Right atrium auricular region (tissue), 2 donors: ENCODE measurements at regions not wholly inside any gene's neighbourhood (a gene's known extent, or its start where the extent isn't known, plus 50 kb on each side); places are given as distances from the start of the nearest gene placed in this dataset.

Experiments
- DNase-seq: peaks from one replicate; pipeline ENCODE4 v3.0.0-alpha.2; 2019; ENCODE audit warnings: low spot score
- H3K27ac ChIP-seq, 2 donors: fragments of 200-600 bp; sonication (generic); 1 replicate in 1 of 2; 2 replicates in 1 of 2; pipeline ENCODE4 v1.5.1; 2016 to 2019
- H3K27me3 ChIP-seq, 2 donors: fragments of 200-600 bp; sonication (generic); one replicate each; pipeline versions ENCODE4 v1.5.1 to v1.6.0; 2017 to 2019
- H3K36me3 ChIP-seq: fragments of 200-600 bp; sonication (generic); one replicate; pipeline ENCODE4 v1.5.1; 2016
- H3K4me1 ChIP-seq, 2 donors: fragments of 200-600 bp; sonication (generic); one replicate each; pipeline versions ENCODE4 v1.5.1 to v1.6.0; 2017 to 2019
- H3K4me3 ChIP-seq, 2 donors: fragments of 200-600 bp; sonication (generic); 1 replicate in 1 of 2; 2 replicates in 1 of 2; pipeline ENCODE4 v1.5.1; 2017 to 2019; ENCODE audit warnings: mild to moderate bottlenecking in 1 of 2, moderate library complexity in 1 of 2
- H3K9me3 ChIP-seq, 2 donors: fragments of 200-600 bp; sonication (generic); one replicate each; pipeline ENCODE4 v1.5.1; 2019
- CTCF ChIP-seq, 2 donors: fragments of 200-600 bp; sonication (generic); IDR thresholded peaks; one replicate each; pipeline ENCODE4 v1.5.1; 2019; ENCODE audit warnings: antibody characterized with exemption in 2 of 2

- Histone ChIP-seq H3K27ac (peak overlapping the region in 1 of 2 donors; percentile 18), H3K9me3 (no peaks in the 10 kb centered on the region), H3K4me3 (no peak overlapping the region), H3K4me1 (peaks cover 0 to 58% of the 10 kb centered on the region in 2 donors), H3K36me3 (peaks cover 20% of the 10 kb centered on the region), H3K27me3 (no peaks in the 10 kb centered on the region)
- no peak for TF ChIP-seq CTCF (IDR thresholded peaks at IDR 0.05)
- DNase-seq: no peak
These were observed 227.2 kb upstream of the KLF14 start for GRCh38 chr7:130961128-130961601.

- Histone ChIP-seq H3K4me1 (peaks cover 0 to 48% of the 10 kb centered on the region in 2 donors), H3K4me3 (no peak overlapping the region), H3K9me3 (no peaks in the 10 kb centered on the region), H3K27me3 (no peaks in the 10 kb centered on the region), H3K36me3 (peaks cover 29% of the 10 kb centered on the region), H3K27ac (peak overlapping the region in 1 of 2 donors; percentile 18)
- no peak for DNase-seq
- no peak for TF ChIP-seq CTCF (IDR thresholded peaks at IDR 0.05)
These were observed 228.1 kb upstream of the KLF14 start for GRCh38 chr7:130962109-130962508.

GRCh38 chr7:130963339-130963738, 229.3 kb upstream of the KLF14 start:
- DNase-seq: no peak
- Histone ChIP-seq H3K36me3 (peaks cover 29% of the 10 kb centered on the region), H3K27me3 (no peaks in the 10 kb centered on the region), H3K4me3 (no peak overlapping the region), H3K4me1 (peaks cover 0 to 47% of the 10 kb centered on the region in 2 donors), H3K9me3 (no peaks in the 10 kb centered on the region), H3K27ac (no peak overlapping the region)
- no peak for TF ChIP-seq CTCF (IDR thresholded peaks at IDR 0.05)

GRCh38 chr7:130965515-130965914, 231.5 kb upstream of the KLF14 start:
- Histone ChIP-seq H3K27ac (no peak overlapping the region), H3K4me3 (no peak overlapping the region), H3K9me3 (no peaks in the 10 kb centered on the region), H3K27me3 (no peaks in the 10 kb centered on the region), H3K4me1 (peaks cover 0 to 40% of the 10 kb centered on the region in 2 donors), H3K36me3 (peaks cover 29% of the 10 kb centered on the region)
- TF ChIP-seq CTCF (IDR thresholded peaks at IDR 0.05): no peak
- DNase-seq: no peak

GRCh38 chr7:130966246-130967009, 232.4 kb upstream of the KLF14 start:
- no peak for TF ChIP-seq CTCF (IDR thresholded peaks at IDR 0.05)
- H3K4me3 ChIP-seq: no peak overlapping the region
- no peaks in the 10 kb centered on the region for H3K27me3 ChIP-seq
- DNase-seq: no peak
- no peak overlapping the region for H3K27ac ChIP-seq
- peaks cover 0 to 41% of the 10 kb centered on the region in 2 donors for H3K4me1 ChIP-seq
- peaks cover 29% of the 10 kb centered on the region for H3K36me3 ChIP-seq
- H3K9me3 ChIP-seq: no peaks in the 10 kb centered on the region
